DMS 273 (cell line): ENCODE measurements at regions not wholly inside any gene's neighbourhood (a gene's known extent, or its start where the extent isn't known, plus 50 kb on each side); places are given as distances from the start of the nearest gene placed in this dataset.
A peak's percentile ranks its signal among the peaks of the same experiment; 100 is the strongest.
"Not testable (repeated sequence)": the region's sequence is repeated elsewhere in the genome, so short reads cannot be mapped to it uniquely, and the experiment has no call there.

Experiments
- DNase-seq: peaks from one replicate; lab custom pipeline; 2025; ENCODE audit not compliant: unreplicated experiment; lab: John Stamatoyannopoulos, UW

- DNase-seq, result no peak
These were observed 226.0 kb upstream of the PTGER4 start for GRCh38 chr5:40453689-40454088.

- no peak for DNase-seq
These were observed 226.7 kb upstream of the PTGER4 start for GRCh38 chr5:40452874-40453624.

GRCh38 chr5:40447438-40447837 lies 232.3 kb upstream of the PTGER4 start:
- no peak for DNase-seq

GRCh38 chr5:40446910-40447309 lies 232.8 kb upstream of the PTGER4 start:
- DNase-seq, result no peak

GRCh38 chr5:40442346-40442745 lies 237.4 kb upstream of the PTGER4 start:
- DNase-seq, result no peak

GRCh38 chr5:40441733-40442132 lies 238.0 kb upstream of the PTGER4 start:
- no peak for DNase-seq

GRCh38 chr5:40440746-40441145 lies 239.0 kb upstream of the PTGER4 start:
- no peak for DNase-seq

GRCh38 chr5:40439103-40439502 lies 240.6 kb upstream of the PTGER4 start:
- peak; percentile 1 for DNase-seq

GRCh38 chr5:40438646-40439045 lies 241.1 kb upstream of the PTGER4 start:
- not testable (repeated sequence) for DNase-seq

GRCh38 chr5:40437452-40437861 lies 242.3 kb upstream of the PTGER4 start:
- no peak for DNase-seq

GRCh38 chr5:40436535-40437237 lies 243.0 kb upstream of the PTGER4 start:
- DNase-seq, result no peak

GRCh38 chr5:40435706-40436105 lies 244.0 kb upstream of the PTGER4 start:
- not testable (repeated sequence) for DNase-seq

GRCh38 chr5:40432836-40433235 lies 246.9 kb upstream of the PTGER4 start:
- no peak for DNase-seq

GRCh38 chr5:40431734-40432133 lies 248.0 kb upstream of the PTGER4 start:
- DNase-seq, result no peak

- no peak for DNase-seq
These were observed 249.5 kb upstream of the PTGER4 start for GRCh38 chr5:40430101-40430710.

- DNase-seq, result no peak
These were observed 250.2 kb upstream of the PTGER4 start for GRCh38 chr5:40429258-40430100.

GRCh38 chr5:40428815-40429214 lies 250.9 kb upstream of the PTGER4 start:
- no peak for DNase-seq

GRCh38 chr5:40428126-40428525 lies 251.6 kb upstream of the PTGER4 start:
- no peak for DNase-seq

- not testable (repeated sequence) for DNase-seq
These were observed 262.5 kb upstream of the PTGER4 start for GRCh38 chr5:40417046-40417810.

- DNase-seq, result no peak
These were observed 263.1 kb upstream of the PTGER4 start for GRCh38 chr5:40416588-40416987.
